ENCODE measurements at regions not wholly inside any gene's neighbourhood (a gene's known extent, or its start where the extent isn't known, plus 50 kb on each side); places are given as distances from the start of the nearest gene placed in this dataset.

DNA sequence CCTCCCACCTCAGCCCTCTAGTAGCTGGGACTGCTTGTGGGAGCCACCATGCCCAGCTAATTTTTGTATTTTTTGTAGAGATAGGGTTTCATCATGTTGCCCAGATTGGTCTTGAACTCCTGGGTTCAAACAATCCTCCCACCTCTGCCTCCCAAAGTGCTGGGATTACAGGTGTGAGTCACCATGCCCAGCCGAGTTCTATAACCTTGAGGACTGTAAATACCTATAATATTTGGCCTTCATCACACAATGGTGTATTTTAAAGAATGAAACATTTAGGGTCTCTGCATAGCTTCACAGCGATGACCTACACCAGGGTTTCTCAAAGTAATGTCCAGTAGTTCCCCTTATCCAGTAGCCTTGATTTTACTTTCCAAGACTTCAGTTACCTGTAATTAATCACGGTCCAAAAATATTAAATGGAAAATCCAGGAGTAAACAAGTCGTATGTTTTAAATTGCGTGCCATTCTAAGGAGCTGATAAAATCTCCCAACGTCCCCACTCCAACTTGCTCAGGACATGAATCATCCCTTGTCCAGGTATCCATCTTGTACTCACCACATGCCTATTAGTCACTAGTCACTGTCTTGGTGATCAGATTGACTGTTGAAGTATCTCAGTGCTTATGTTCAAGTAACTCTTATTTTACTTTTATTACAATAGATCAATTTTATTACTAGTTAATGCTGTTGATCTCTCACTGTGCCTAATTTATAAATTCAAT lies 368.2 kb downstream of the BTG1 start:
- no peak for DNase-seq (ENCODE audit: low spot score)
- CTCF ChIA-PET = no interaction called here
- no TSS peak for BruUV-seq (replicated peaks)

GRCh38 chr12:91774434-91774921 lies 371.2 kb downstream of the BTG1 start:
- BruUV-seq (replicated peaks) = no TSS peak
- Histone ChIP-seq H3K4me1 (ENCODE audit: insufficient read depth, low read length, poor library complexity, severe bottlenecking) (peaks cover 20% of the 10 kb centered on the region), H3K9me3 (ENCODE audit: low read depth, low read length, poor library complexity, severe bottlenecking) (no peaks in the 10 kb centered on the region), H3K27ac (ENCODE audit: low read depth, low read length, poor library complexity, severe bottlenecking) (no peak overlapping the region), H3K4me3 (ENCODE audit: low read depth, low read length, poor library complexity, severe bottlenecking) (no peak overlapping the region), H3K27me3 (replicated peaks; ENCODE audit: insufficient read depth, low read depth, low read length, poor library complexity) (no peaks in the 10 kb centered on the region), H3K36me3 (ENCODE audit: insufficient read depth, low read length, poor library complexity, severe bottlenecking) (no peaks in the 10 kb centered on the region)
- DNase-seq (ENCODE audit: low spot score) = no peak
- intact Hi-C loops (cut with micrococcal nuclease; ENCODE audit: unreplicated experiment) = loop anchor here (10.0 kb wide), 1 partner anchor 200 kb away; no protein-coding TSS in a partner anchor
- POLR2A ChIA-PET (ENCODE audit: low non-redundant PET) = no interaction called here
- CTCF ChIA-PET = no interaction called here
- TF ChIP-seq EZH2 (IDR thresholded peaks at IDR 0.05; ENCODE audit: borderline replicate concordance, low read depth, low read length, poor library complexity, severe bottlenecking) = no peak
- no peak for TF ChIP-seq CTCF (conservative IDR thresholded peaks at IDR 0.05; ENCODE audit: low read depth, low read length)

More for the DNA sequence above, 368.2 kb downstream of the BTG1 start:
- Histone ChIP-seq H3K27me3 (replicated peaks; ENCODE audit: insufficient read depth, low read depth, low read length, poor library complexity) (no peaks in the 10 kb centered on the region), H3K36me3 (ENCODE audit: insufficient read depth, low read length, poor library complexity, severe bottlenecking) (no peaks in the 10 kb centered on the region), H3K9me3 (ENCODE audit: low read depth, low read length, poor library complexity, severe bottlenecking) (no peaks in the 10 kb centered on the region), H3K4me1 (ENCODE audit: insufficient read depth, low read length, poor library complexity, severe bottlenecking) (peaks cover 25% of the 10 kb centered on the region), H3K27ac (ENCODE audit: low read depth, low read length, poor library complexity, severe bottlenecking) (no peak overlapping the region), H3K4me3 (ENCODE audit: low read depth, low read length, poor library complexity, severe bottlenecking) (no peak overlapping the region)
- POLR2A ChIA-PET (ENCODE audit: low non-redundant PET) = no interaction called here
- intact Hi-C loops (cut with micrococcal nuclease; ENCODE audit: unreplicated experiment) = loop anchor here (10.0 kb wide), 1 partner anchor 203 kb away; no protein-coding TSS in a partner anchor
- no peak for TF ChIP-seq CTCF (conservative IDR thresholded peaks at IDR 0.05; ENCODE audit: low read depth, low read length)
- no peak for TF ChIP-seq EZH2 (IDR thresholded peaks at IDR 0.05; ENCODE audit: borderline replicate concordance, low read depth, low read length, poor library complexity, severe bottlenecking)

DNA sequence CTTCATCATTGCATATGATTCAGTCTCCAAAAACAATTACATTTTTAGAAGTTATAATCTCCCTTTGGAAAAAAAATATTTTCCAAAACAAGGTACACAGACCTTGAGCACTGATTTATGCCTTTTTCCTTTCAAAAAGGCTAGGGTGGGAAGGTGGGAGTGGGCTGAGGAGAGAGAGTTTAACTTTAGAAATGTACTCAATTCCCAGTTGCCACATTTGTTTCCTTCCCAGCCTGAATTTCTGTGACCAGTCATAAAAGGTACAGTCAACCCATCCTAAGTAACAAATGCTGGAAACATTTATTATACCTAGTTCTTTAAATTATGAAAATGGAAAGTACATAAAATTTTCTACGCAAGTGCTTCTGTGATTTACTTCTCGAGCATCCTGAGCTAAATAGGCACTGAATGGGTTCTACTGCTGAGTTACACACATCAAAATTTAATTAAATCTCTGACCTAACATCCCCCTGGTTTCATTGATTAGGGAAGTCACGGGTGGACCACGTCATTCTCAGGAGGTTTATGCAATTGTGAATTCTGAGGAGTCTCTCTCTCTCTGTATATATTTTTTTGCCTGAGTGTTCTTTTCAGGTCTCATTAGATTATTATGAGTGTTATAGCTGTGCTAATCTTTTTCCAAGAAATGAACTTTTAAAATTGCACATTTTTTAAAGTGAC lies 371.8 kb downstream of the BTG1 start:
- intact Hi-C loops (cut with micrococcal nuclease; ENCODE audit: unreplicated experiment) = loop anchor here (10.0 kb wide), 1 partner anchor 199 kb away; no protein-coding TSS in a partner anchor
- H3K9me3 ChIP-seq (ENCODE audit: low read depth, low read length, poor library complexity, severe bottlenecking) = no peaks in the 10 kb centered on the region
- POLR2A ChIA-PET (ENCODE audit: low non-redundant PET) = no interaction called here

More for the DNA sequence above, 371.8 kb downstream of the BTG1 start:
- CTCF ChIA-PET = no interaction called here
- DNase-seq (ENCODE audit: low spot score) = no peak
- no peak overlapping the region for H3K4me3 ChIP-seq (ENCODE audit: low read depth, low read length, poor library complexity, severe bottlenecking)
- H3K36me3 ChIP-seq (ENCODE audit: insufficient read depth, low read length, poor library complexity, severe bottlenecking) = no peaks in the 10 kb centered on the region
- no peaks in the 10 kb centered on the region for H3K27me3 ChIP-seq (replicated peaks; ENCODE audit: insufficient read depth, low read depth, low read length, poor library complexity)
- TF ChIP-seq CTCF (conservative IDR thresholded peaks at IDR 0.05; ENCODE audit: low read depth, low read length) (no peak), EZH2 (IDR thresholded peaks at IDR 0.05; ENCODE audit: borderline replicate concordance, low read depth, low read length, poor library complexity, severe bottlenecking) (no peak)
- H3K4me1 ChIP-seq (ENCODE audit: insufficient read depth, low read length, poor library complexity, severe bottlenecking) = peaks cover 14% of the 10 kb centered on the region
- H3K27ac ChIP-seq (ENCODE audit: low read depth, low read length, poor library complexity, severe bottlenecking) = no peak overlapping the region
- no TSS peak for BruUV-seq (replicated peaks)

All from A673 (cell line).